IMR-90 (cell line): ENCODE measurements at regions not wholly inside any gene's neighbourhood (a gene's known extent, or its start where the extent isn't known, plus 50 kb on each side); places are given as distances from the start of the nearest gene placed in this dataset.

Experiments
- ATAC-seq: fragments of 200-7000 bp; cut with Tn5 transposase; 2 replicates; pipeline ENCODE4 v1.9.1; 2020; ENCODE audit warnings: low read depth, mild to moderate bottlenecking, moderate library complexity
- BruUV-seq: library from RNA; stranded (reverse); fragments of 400-500 nt; replicated peaks from 2 replicates; lab custom pipeline; 2021; lab: Mats Ljungman, UMichigan
- CTCF ChIA-PET: fragments of 300-600 bp; formaldehyde crosslinking; extraction: SDS; loops from one replicate; lab custom pipeline; 2021; ENCODE audit warnings: antibody characterized with exemption; lab: Yijun Ruan, JAX
- POLR2A ChIA-PET: fragments of 300-600 bp; sonication (Branson Sonifier 250); formaldehyde crosslinking; loops from one replicate; lab custom pipeline; 2022; ENCODE audit warnings: antibody characterized with exemption; ENCODE audit not compliant: unreplicated experiment; lab: Charles Lee
- DNase-seq: peaks from one replicate; pipeline ENCODE4 v3.0.0; 2013
- H2AFZ ChIP-seq: replicated peaks from 2 replicates; pipeline ENCODE3; 2013; ENCODE audit warnings: low read length, mild to moderate bottlenecking; ENCODE audit not compliant: poor library complexity
- H2AK5ac ChIP-seq: 2 replicates; pipeline ENCODE4 v1.6.1; 2013; ENCODE audit warnings: low read depth, low read length, inconsistent platforms
- H2AK9ac ChIP-seq: replicated peaks from 2 replicates; pipeline ENCODE3; 2013; ENCODE audit warnings: mild to moderate bottlenecking, low read depth, low read length, moderate library complexity; ENCODE audit not compliant: poor library complexity
- H2BK120ac ChIP-seq: 2 replicates; pipeline ENCODE4 v1.6.1; 2013; ENCODE audit warnings: low read depth, low read length, inconsistent platforms
- H2BK15ac ChIP-seq: 3 replicates; pipeline ENCODE4 v1.6.1; 2013; ENCODE audit warnings: low read depth, low read length, inconsistent platforms
- H2BK20ac ChIP-seq: 2 replicates; pipeline ENCODE4 v1.6.1; 2013; ENCODE audit warnings: low read depth, mild to moderate bottlenecking, inconsistent platforms, low read length, moderate library complexity
- H2BK5ac ChIP-seq: 2 replicates; pipeline ENCODE4 v1.6.1; 2013; ENCODE audit warnings: mild to moderate bottlenecking, low read depth, low read length, inconsistent platforms; ENCODE audit not compliant: poor library complexity, severe bottlenecking
- H3K14ac ChIP-seq: replicated peaks from 2 replicates; pipeline ENCODE4 v1.6.1; 2013; ENCODE audit warnings: low read depth, low read length, inconsistent platforms
- H3K18ac ChIP-seq: 2 replicates; pipeline ENCODE4 v1.6.1; 2013; ENCODE audit warnings: low read depth, low read length, control low read depth
- H3K23ac ChIP-seq: 2 replicates; pipeline ENCODE4 v1.6.1; 2013; ENCODE audit warnings: low read depth, low read length, inconsistent platforms
- H3K27ac ChIP-seq: 2 replicates; pipeline ENCODE4 v1.5.1; 2013; ENCODE audit warnings: mild to moderate bottlenecking, control low read depth, low read length; ENCODE audit not compliant: insufficient read depth
- H3K27me3 ChIP-seq: 2 replicates; pipeline ENCODE4 v1.6.1; 2013; ENCODE audit warnings: low read length; ENCODE audit not compliant: control insufficient read depth, insufficient read depth
- H3K36me3 ChIP-seq: 2 replicates; pipeline ENCODE4 v1.6.1; 2013; ENCODE audit warnings: low read length, mixed read lengths; ENCODE audit not compliant: control insufficient read depth, insufficient read depth
- H3K4ac ChIP-seq: 2 replicates; pipeline ENCODE4 v1.6.1; 2013; ENCODE audit warnings: low read depth, low read length, inconsistent platforms
- H3K4me1 ChIP-seq: 2 replicates; pipeline ENCODE4 v1.6.1; 2013; ENCODE audit warnings: low read length, mixed read lengths; ENCODE audit not compliant: control insufficient read depth, insufficient read depth
- H3K4me2 ChIP-seq: 2 replicates; pipeline ENCODE4 v1.6.1; 2013; ENCODE audit warnings: low read depth, mild to moderate bottlenecking, control low read depth, low read length, moderate library complexity
- H3K4me3 ChIP-seq: 2 replicates; pipeline ENCODE4 v1.5.1; 2013; ENCODE audit warnings: low read depth, mild to moderate bottlenecking, control low read depth, low read length, moderate library complexity; ENCODE audit not compliant: insufficient read depth
- H3K56ac ChIP-seq: 2 replicates; pipeline ENCODE4 v1.6.1; 2013; ENCODE audit warnings: low read length, inconsistent platforms; ENCODE audit not compliant: insufficient read depth; ENCODE audit errors: extremely low read depth
- H3K79me1 ChIP-seq, 2 experiments: 2 replicates each; pipeline ENCODE4 v1.6.1; 2013; ENCODE audit warnings: low read length in 2 of 2, inconsistent platforms in 1 of 2, low read depth in 1 of 2
- H3K9ac ChIP-seq: 2 replicates; pipeline ENCODE4 v1.6.1; 2013; ENCODE audit warnings: low read depth, low read length, control low read depth
- H3K9me1 ChIP-seq: 2 replicates; pipeline ENCODE4 v1.6.1; 2013; ENCODE audit warnings: low read length, inconsistent platforms; ENCODE audit not compliant: insufficient read depth
- H3K9me3 ChIP-seq: 2 replicates; pipeline ENCODE4 v1.6.1; 2013; ENCODE audit warnings: low read length; ENCODE audit not compliant: control insufficient read depth, insufficient read depth
- H4K20me1 ChIP-seq: 2 replicates; pipeline ENCODE4 v1.6.1; 2013; ENCODE audit warnings: low read length, inconsistent platforms; ENCODE audit not compliant: insufficient read depth
- H4K5ac ChIP-seq: 2 replicates; pipeline ENCODE4 v1.6.1; 2013; ENCODE audit warnings: mild to moderate bottlenecking, low read depth, low read length, control low read depth
- H4K8ac ChIP-seq, 2 experiments: 2 replicates each; pipeline ENCODE4 v1.6.1; 2013; ENCODE audit warnings: low read depth in 2 of 2, low read length in 2 of 2, control low read depth in 1 of 2, inconsistent platforms in 1 of 2
- H4K91ac ChIP-seq: 2 replicates; pipeline ENCODE4 v1.6.1; 2013; ENCODE audit warnings: low read depth, low read length, inconsistent platforms; ENCODE audit not compliant: insufficient read depth
- BHLHE40 ChIP-seq: fragments of 150-350 bp; IDR thresholded peaks from 2 replicates; pipeline ENCODE4 v1.6.1; 2016; ENCODE audit warnings: mild to moderate bottlenecking, low read depth, low read length
- CHD1 ChIP-seq: IDR thresholded peaks from 2 replicates; pipeline ENCODE4 v1.6.1; 2012; ENCODE audit warnings: low read depth, low read length, improper control_type of control experiment
- CTCF ChIP-seq: conservative IDR thresholded peaks from 2 replicates; pipeline ENCODE4 v1.5.1; 2012; ENCODE audit warnings: mild to moderate bottlenecking, low read depth, low read length, improper control_type of control experiment
- ELK1 ChIP-seq: fragments of 150-350 bp; IDR thresholded peaks from 2 replicates; pipeline ENCODE4 v1.6.1; 2016; ENCODE audit warnings: low read depth, mild to moderate bottlenecking, low read length, moderate library complexity, borderline replicate concordance
- MAFK ChIP-seq: IDR thresholded peaks from 2 replicates; pipeline ENCODE4 v1.6.1; 2012; ENCODE audit warnings: low read depth, low read length, improper control_type of control experiment
- MAZ ChIP-seq: IDR thresholded peaks from 2 replicates; pipeline ENCODE4 v1.6.1; 2012; ENCODE audit warnings: low read depth, mild to moderate bottlenecking, low read length, improper control_type of control experiment, moderate library complexity, borderline replicate concordance
- POLR2A ChIP-seq: IDR thresholded peaks from 2 replicates; pipeline ENCODE4 v1.6.1; 2012; ENCODE audit warnings: mild to moderate bottlenecking, low read depth, low read length
- RAD21 ChIP-seq: IDR thresholded peaks from 2 replicates; pipeline ENCODE4 v1.6.1; 2012; ENCODE audit warnings: low read length, improper control_type of control experiment
- RCOR1 ChIP-seq: IDR thresholded peaks from 2 replicates; pipeline ENCODE4 v1.6.1; 2012; ENCODE audit warnings: mild to moderate bottlenecking, low read length, improper control_type of control experiment; ENCODE audit not compliant: insufficient replicate concordance
- RFX5 ChIP-seq: IDR thresholded peaks from 2 replicates; pipeline ENCODE4 v1.8.0; 2012; ENCODE audit warnings: low read depth, mild to moderate bottlenecking, low read length, moderate library complexity
- USF2 ChIP-seq: fragments of 150-350 bp; IDR thresholded peaks from 2 replicates; pipeline ENCODE4 v1.6.1; 2017; ENCODE audit warnings: mild to moderate bottlenecking, antibody characterized with exemption, low read length, low read depth
- WGBS, 2 experiments: methylation state at CpG; one replicate each; pipeline versions ENCODE4 v1.1.5 to v1.1.7; 2013; ENCODE audit warnings: missing lambda C conversion rate in 2 of 2; ENCODE audit not compliant: insufficient read length in 1 of 2; ENCODE audit errors: extremely low coverage in 2 of 2; 5-methylcytosine and 5-hydroxymethylcytosine counted together
- dilution Hi-C: fragments of 300-500 bp; cut with HindIII; formaldehyde crosslinking; loops from one replicate; pipeline ENCODE4 v1.14.3; 2018; ENCODE audit warnings: low sequenced_read_pairs; ENCODE audit not compliant: unreplicated experiment
- in situ Hi-C: fragments of 300-500 bp; cut with MboI; formaldehyde crosslinking; loops from 3 replicates; pipeline ENCODE4 v1.14.3; 2019; ENCODE audit warnings: low sequenced_read_pairs, inconsistent platforms, mixed read lengths
- intact Hi-C: fragments of 100-400 bp; cut with micrococcal nuclease; formaldehyde crosslinking; loops from 2 replicates; pipeline ENCODE4 v1.10.0; 2022

DNA sequence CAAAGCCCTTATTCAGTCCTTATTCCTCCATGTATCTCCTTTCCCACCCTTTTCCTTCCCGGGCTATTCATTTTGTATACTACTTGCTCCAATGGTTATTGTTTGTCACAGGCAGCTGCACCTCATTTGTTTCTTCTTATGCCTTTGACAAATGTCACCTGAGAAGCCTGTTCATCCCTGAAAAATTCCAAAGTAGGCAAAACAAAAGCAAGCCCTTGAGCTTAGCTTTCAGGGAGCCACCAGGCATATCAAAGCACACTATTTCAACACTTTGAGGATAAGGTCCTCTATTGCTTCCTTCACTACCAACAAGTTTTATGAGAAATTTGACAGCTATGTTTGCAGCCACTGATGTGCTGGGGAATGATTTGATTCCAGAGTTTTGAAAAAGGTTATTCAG is 738.7 kb upstream of the LMO3 start:
- Histone ChIP-seq H2BK5ac (no peak overlapping the region), H3K9ac (no peak overlapping the region), H3K79me1 (no peaks in the 10 kb centered on the region), H2AK5ac (no peak overlapping the region), H2BK120ac (no peak overlapping the region), H4K91ac (no peak overlapping the region), H4K20me1 (no peaks in the 10 kb centered on the region), H3K9me3 (peaks cover 2% of the 10 kb centered on the region), H3K9me1 (no peaks in the 10 kb centered on the region), H3K23ac (no peak overlapping the region), H3K27ac (no peak overlapping the region), H4K8ac (no peak overlapping the region), H2AK9ac (no peak overlapping the region), H2BK20ac (no peak overlapping the region), H3K18ac (no peak overlapping the region), H3K4me1 (no peaks in the 10 kb centered on the region), H3K56ac (no peak overlapping the region), H3K4me3 (no peak overlapping the region), H2AFZ (no peak overlapping the region), H4K5ac (no peak overlapping the region), H2BK15ac (no peak overlapping the region), H3K4ac (no peak overlapping the region), H3K27me3 (no peaks in the 10 kb centered on the region), H3K14ac (no peak overlapping the region), H3K4me2 (no peak overlapping the region), H3K36me3 (no peaks in the 10 kb centered on the region)
- TF ChIP-seq CHD1, result no peak
- no peak for TF ChIP-seq RCOR1
- TF ChIP-seq RFX5, result no peak
- no peak for TF ChIP-seq ELK1
- no peak for TF ChIP-seq CTCF
- TF ChIP-seq USF2, result no peak
- TF ChIP-seq POLR2A, result no peak
- no peak for TF ChIP-seq BHLHE40
- no peak for TF ChIP-seq MAFK
- no peak for TF ChIP-seq RAD21
- TF ChIP-seq MAZ, result no peak
- dilution Hi-C loops, result no loop called here
- CTCF ChIA-PET, result no interaction called here
- in situ Hi-C loops, result no loop called here
- no TSS peak for BruUV-seq
- no peak for ATAC-seq
- intact Hi-C loops, result no loop called here
- POLR2A ChIA-PET, result no interaction called here
- WGBS, 2 experiments, result no CpG with 5 or more reads among the region's 1 CpG
- DNase-seq, result no peak
